BE2C (cell line): ENCODE measurements at regions not wholly inside any gene's neighbourhood (a gene's known extent, or its start where the extent isn't known, plus 50 kb on each side); places are given as distances from the start of the nearest gene placed in this dataset.

Experiments used
- DNase-seq: peaks from one replicate; pipeline ENCODE4 v3.0.0-alpha.2; 2020
- H3K27me3 ChIP-seq: fragments of 250-450 bp; sonication (Bioruptor Pico); 2 replicates; pipeline ENCODE4 v1.5.1; 2020; ENCODE audit warnings: mild to moderate bottlenecking
- H3K36me3 ChIP-seq: fragments of 250-450 bp; sonication (Bioruptor Pico); 2 replicates; pipeline ENCODE4 v1.5.1; 2020; ENCODE audit warnings: mild to moderate bottlenecking
- H3K4me1 ChIP-seq: fragments of 250-450 bp; sonication (Bioruptor Pico); 2 replicates; pipeline ENCODE4 v1.5.1; 2020
- H3K4me3 ChIP-seq: 2 replicates; pipeline ENCODE4 v1.5.1; 2011; ENCODE audit warnings: low read depth, low read length
- H3K9me3 ChIP-seq: fragments of 250-450 bp; sonication (Bioruptor Pico); 2 replicates; pipeline ENCODE4 v1.5.1; 2020
- TF ChIP-seq, protein P1 (sequence below): IDR thresholded peaks from 2 replicates; pipeline ENCODE4 v1.5.1; 2012; ENCODE audit warnings: mild to moderate bottlenecking, low read depth, low read length

GRCh38 chr22:34696557-34696956 lies 369.4 kb upstream of the ISX start:
- Histone ChIP-seq H3K4me3 (no peak overlapping the region), H3K4me1 (no peaks in the 10 kb centered on the region), H3K36me3 (no peaks in the 10 kb centered on the region), H3K9me3 (0 out of 2 replicates have a peak, but pooled peaks cover 2% of the 10 kb centered on the region), H3K27me3 (no peaks in the 10 kb centered on the region)
- TF ChIP-seq, protein P1, sequence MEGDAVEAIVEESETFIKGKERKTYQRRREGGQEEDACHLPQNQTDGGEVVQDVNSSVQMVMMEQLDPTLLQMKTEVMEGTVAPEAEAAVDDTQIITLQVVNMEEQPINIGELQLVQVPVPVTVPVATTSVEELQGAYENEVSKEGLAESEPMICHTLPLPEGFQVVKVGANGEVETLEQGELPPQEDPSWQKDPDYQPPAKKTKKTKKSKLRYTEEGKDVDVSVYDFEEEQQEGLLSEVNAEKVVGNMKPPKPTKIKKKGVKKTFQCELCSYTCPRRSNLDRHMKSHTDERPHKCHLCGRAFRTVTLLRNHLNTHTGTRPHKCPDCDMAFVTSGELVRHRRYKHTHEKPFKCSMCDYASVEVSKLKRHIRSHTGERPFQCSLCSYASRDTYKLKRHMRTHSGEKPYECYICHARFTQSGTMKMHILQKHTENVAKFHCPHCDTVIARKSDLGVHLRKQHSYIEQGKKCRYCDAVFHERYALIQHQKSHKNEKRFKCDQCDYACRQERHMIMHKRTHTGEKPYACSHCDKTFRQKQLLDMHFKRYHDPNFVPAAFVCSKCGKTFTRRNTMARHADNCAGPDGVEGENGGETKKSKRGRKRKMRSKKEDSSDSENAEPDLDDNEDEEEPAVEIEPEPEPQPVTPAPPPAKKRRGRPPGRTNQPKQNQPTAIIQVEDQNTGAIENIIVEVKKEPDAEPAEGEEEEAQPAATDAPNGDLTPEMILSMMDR: no peak
- no peak for DNase-seq

DNA sequence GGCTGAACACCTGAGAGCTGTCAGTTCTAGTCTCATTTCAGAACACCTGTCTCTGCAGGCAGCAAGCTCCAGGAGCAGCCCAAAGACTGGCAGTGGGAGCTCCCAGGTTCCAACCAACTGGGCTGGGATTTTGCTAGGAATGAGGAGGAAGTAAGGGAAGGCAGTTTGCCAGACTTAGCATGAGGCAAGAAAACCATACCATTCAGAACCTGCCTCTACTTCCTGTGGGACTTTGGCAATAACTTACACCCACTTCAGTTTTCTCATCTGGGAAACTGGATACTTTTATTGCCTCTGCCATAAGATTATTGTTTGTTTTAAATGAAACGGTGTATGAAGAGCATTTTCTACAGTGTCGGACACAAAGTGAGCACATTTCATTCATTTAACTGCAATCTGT lies 363.7 kb upstream of the ISX start:
- no peak overlapping the region for H3K4me3 ChIP-seq
- no peaks in the 10 kb centered on the region for H3K36me3 ChIP-seq
- DNase-seq: no peak
- H3K4me1 ChIP-seq: no peaks in the 10 kb centered on the region
- no peaks in the 10 kb centered on the region for H3K9me3 ChIP-seq
- no peaks in the 10 kb centered on the region for H3K27me3 ChIP-seq
- TF ChIP-seq, protein P1: no peak

- TF ChIP-seq, protein P1: no peak
- DNase-seq: no peak
- H3K9me3 ChIP-seq: no peaks in the 10 kb centered on the region
These were observed 356.3 kb upstream of the ISX start for GRCh38 chr22:34709641-34710040.

DNA sequence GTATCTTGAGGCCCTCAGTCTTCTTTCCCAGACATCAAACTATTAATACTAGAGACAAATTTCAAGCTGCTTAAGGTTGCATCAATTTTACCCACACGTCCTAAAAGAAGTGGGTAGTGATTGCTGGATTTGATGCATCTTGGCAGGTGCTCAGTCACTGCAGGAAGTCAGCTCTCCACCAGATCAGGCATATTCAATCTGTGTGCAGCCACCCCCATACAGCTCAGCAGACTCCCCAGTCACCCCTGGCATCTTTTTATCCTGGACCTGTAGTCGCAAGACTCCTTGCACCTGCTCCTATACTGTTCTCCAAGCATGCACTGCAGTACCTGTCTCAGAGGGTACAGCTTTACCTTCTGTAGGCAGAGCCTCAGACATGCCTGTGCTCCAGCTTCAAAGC lies 343.1 kb upstream of the ISX start:
- TF ChIP-seq, protein P1: no peak
- no peak for DNase-seq
- H3K27me3 ChIP-seq: no peaks in the 10 kb centered on the region
- H3K4me3 ChIP-seq: no peak overlapping the region
- no peaks in the 10 kb centered on the region for H3K36me3 ChIP-seq
- H3K4me1 ChIP-seq: no peaks in the 10 kb centered on the region
- H3K9me3 ChIP-seq: no peaks in the 10 kb centered on the region

More at GRCh38 chr22:34709641-34710040, 356.3 kb upstream of the ISX start:
- Histone ChIP-seq H3K4me3 (no peak overlapping the region), H3K36me3 (no peaks in the 10 kb centered on the region), H3K4me1 (no peaks in the 10 kb centered on the region), H3K27me3 (no peaks in the 10 kb centered on the region)

DNA sequence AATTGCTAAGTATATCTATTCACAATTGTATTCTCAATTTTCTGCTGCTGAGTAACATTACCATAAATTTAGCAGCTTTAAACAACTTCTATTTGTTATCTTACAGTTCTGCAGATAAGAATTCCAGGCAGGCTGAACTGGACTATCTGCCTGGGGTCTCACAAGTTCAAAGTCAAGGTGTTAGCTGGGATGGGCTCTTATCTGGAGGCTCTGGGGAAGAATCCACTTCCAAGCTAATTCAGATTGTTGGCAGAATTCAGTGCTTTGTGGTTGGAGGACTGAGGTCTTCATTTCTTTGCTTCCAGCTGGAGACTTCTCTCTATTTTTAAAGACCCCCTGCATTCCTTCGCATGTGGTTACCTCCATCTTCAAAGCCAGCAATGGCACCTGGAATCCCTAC lies 329.9 kb upstream of the ISX start:
- Histone ChIP-seq H3K36me3 (no peaks in the 10 kb centered on the region), H3K4me3 (no peak overlapping the region), H3K27me3 (no peaks in the 10 kb centered on the region), H3K4me1 (no peaks in the 10 kb centered on the region), H3K9me3 (no peaks in the 10 kb centered on the region; the same call in none of the 2 replicates)
- TF ChIP-seq, protein P1: no peak
- no peak for DNase-seq

DNA sequence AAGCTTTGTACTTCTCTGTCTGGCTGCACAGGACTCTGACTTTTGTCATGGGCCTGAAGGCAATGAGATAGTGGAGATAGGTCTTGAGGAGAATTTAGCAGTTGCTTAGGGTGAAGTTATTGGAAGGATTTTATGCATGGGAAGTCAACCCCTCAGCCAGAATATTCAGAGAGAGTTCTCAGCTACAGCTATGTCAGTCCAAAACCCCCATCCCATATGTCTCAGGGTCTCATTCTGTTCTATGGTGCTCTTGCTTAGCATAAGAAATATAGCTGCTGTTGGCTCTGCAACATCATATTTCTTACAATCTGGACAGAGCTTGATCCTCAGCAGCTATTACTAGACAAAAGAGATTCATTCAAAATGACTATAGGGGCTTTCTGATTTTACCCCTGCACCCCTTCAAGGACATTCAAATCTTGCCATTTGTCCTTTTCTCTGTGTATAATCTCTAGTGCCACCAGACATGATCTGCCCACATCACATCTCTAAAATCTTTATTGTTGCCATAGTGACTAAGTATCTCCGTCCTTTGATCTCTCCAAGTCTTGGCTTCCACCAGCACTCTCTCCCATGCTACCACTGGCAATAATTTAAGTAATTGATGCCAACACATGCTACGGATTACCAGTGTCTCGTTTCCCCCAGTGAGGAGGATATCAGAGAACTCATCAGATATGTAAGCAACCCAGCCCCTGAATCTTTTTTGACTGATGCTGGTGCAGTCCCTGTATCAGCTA lies 327.1 kb upstream of the ISX start:
- H3K4me3 ChIP-seq: no peak overlapping the region
- no peaks in the 10 kb centered on the region; the same call in 1 of the 2 replicates for H3K9me3 ChIP-seq
- H3K4me1 ChIP-seq: no peaks in the 10 kb centered on the region
- no peak for DNase-seq
- no peaks in the 10 kb centered on the region for H3K27me3 ChIP-seq
- no peaks in the 10 kb centered on the region for H3K36me3 ChIP-seq
- TF ChIP-seq, protein P1: no peak
